ENCODE measurements at regions not wholly inside any gene's neighbourhood (a gene's known extent, or its start where the extent isn't known, plus 50 kb on each side); places are given as distances from the start of the nearest gene placed in this dataset.

DNA sequence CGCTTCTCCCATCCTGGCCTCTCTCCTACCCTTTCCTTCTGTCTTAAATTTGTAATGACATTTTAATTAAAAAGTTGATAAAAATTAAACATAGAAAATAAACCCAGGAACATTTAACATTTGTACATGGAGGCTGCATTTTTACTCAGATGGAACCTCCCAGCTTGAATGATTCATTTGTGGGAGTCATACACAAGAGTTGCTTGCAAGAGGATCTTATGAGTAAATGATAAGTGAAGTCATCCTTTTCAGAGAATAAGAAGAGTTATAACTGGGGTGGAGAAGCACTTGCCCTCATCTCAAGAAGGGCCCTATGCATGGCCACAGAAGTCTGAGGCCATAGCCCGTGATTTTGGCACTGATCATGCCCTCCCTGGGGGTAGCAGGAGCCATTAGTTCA, 482.9 kb upstream of the BOD1L1 start:
- TF ChIP-seq, protein P1, sequence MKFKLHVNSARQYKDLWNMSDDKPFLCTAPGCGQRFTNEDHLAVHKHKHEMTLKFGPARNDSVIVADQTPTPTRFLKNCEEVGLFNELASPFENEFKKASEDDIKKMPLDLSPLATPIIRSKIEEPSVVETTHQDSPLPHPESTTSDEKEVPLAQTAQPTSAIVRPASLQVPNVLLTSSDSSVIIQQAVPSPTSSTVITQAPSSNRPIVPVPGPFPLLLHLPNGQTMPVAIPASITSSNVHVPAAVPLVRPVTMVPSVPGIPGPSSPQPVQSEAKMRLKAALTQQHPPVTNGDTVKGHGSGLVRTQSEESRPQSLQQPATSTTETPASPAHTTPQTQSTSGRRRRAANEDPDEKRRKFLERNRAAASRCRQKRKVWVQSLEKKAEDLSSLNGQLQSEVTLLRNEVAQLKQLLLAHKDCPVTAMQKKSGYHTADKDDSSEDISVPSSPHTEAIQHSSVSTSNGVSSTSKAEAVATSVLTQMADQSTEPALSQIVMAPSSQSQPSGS (IDR thresholded peaks at IDR 0.05; ENCODE audit: low read length): no peak
- TF ChIP-seq, protein P2, sequence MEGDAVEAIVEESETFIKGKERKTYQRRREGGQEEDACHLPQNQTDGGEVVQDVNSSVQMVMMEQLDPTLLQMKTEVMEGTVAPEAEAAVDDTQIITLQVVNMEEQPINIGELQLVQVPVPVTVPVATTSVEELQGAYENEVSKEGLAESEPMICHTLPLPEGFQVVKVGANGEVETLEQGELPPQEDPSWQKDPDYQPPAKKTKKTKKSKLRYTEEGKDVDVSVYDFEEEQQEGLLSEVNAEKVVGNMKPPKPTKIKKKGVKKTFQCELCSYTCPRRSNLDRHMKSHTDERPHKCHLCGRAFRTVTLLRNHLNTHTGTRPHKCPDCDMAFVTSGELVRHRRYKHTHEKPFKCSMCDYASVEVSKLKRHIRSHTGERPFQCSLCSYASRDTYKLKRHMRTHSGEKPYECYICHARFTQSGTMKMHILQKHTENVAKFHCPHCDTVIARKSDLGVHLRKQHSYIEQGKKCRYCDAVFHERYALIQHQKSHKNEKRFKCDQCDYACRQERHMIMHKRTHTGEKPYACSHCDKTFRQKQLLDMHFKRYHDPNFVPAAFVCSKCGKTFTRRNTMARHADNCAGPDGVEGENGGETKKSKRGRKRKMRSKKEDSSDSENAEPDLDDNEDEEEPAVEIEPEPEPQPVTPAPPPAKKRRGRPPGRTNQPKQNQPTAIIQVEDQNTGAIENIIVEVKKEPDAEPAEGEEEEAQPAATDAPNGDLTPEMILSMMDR (IDR thresholded peaks at IDR 0.05; ENCODE audit: control extremely low read depth in 1 of 3, insufficient read depth in 1 of 3, low read depth in 1 of 3, low read length in 3 of 3): no peak
- no peak for TF ChIP-seq POLR2AphosphoS5 (IDR thresholded peaks at IDR 0.05; ENCODE audit: low read depth, low read length)
- no peak for TF ChIP-seq CREB1 (IDR thresholded peaks at IDR 0.05)
- TF ChIP-seq BACH1 (IDR thresholded peaks at IDR 0.05; ENCODE audit: low read length): no peak
- TF ChIP-seq, protein P3, sequence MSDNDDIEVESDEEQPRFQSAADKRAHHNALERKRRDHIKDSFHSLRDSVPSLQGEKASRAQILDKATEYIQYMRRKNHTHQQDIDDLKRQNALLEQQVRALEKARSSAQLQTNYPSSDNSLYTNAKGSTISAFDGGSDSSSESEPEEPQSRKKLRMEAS (IDR thresholded peaks at IDR 0.05): no peak
- TF ChIP-seq SAP30 (IDR thresholded peaks at IDR 0.05; ENCODE audit: insufficient read depth, insufficient replicate concordance, low read length): no peak

Data from H1 (cell line).